Activated CD4-positive, alpha-beta memory T cell treated with anti-CD3 and anti-CD28 coated beads for 36 hours (primary cell): ENCODE measurements at regions not wholly inside any gene's neighbourhood (a gene's known extent, or its start where the extent isn't known, plus 50 kb on each side); places are given as distances from the start of the nearest gene placed in this dataset.
"Not testable (repeated sequence)": the region's sequence is repeated elsewhere in the genome, so short reads cannot be mapped to it uniquely, and the experiment has no call there.

ENCODE experiments used
- CTCF ChIA-PET: fragments of 350-600 bp; sonication (Branson Sonifier 250); formaldehyde crosslinking; loops from one replicate; lab custom pipeline; 2021; ENCODE audit warnings: antibody characterized with exemption, inconsistent platforms; lab: Charles Lee
- POLR2A ChIA-PET: fragments of 350-600 bp; sonication (Branson Sonifier 250); formaldehyde crosslinking; loops from one replicate; lab custom pipeline; 2021; ENCODE audit warnings: antibody characterized with exemption; lab: Charles Lee
- DNase-seq: peaks from one replicate; pipeline ENCODE4 v3.0.0-alpha.2; 2020
- H3K27ac Mint-ChIP-seq: one replicate; pipeline ENCODE4 v1.8.0; 2021; ENCODE audit warnings: mixed read lengths
- H3K27me3 Mint-ChIP-seq: one replicate; pipeline ENCODE4 v1.8.0; 2021; ENCODE audit warnings: mixed read lengths
- H3K36me3 Mint-ChIP-seq: one replicate; pipeline ENCODE4 v1.8.0; 2021; ENCODE audit warnings: mixed read lengths
- H3K4me1 Mint-ChIP-seq: one replicate; pipeline ENCODE4 v1.8.0; 2021; ENCODE audit warnings: low read depth, mixed read lengths
- H3K4me3 Mint-ChIP-seq: one replicate; pipeline ENCODE4 v1.8.0; 2021; ENCODE audit warnings: mild to moderate bottlenecking, mixed read lengths
- H3K9me3 Mint-ChIP-seq: one replicate; pipeline ENCODE4 v1.8.0; 2021; ENCODE audit warnings: mixed read lengths
- intact Hi-C: fragments of 100-400 bp; cut with micrococcal nuclease; formaldehyde crosslinking; loops from one replicate; pipeline ENCODE4 v1.15.1; 2023

DNA sequence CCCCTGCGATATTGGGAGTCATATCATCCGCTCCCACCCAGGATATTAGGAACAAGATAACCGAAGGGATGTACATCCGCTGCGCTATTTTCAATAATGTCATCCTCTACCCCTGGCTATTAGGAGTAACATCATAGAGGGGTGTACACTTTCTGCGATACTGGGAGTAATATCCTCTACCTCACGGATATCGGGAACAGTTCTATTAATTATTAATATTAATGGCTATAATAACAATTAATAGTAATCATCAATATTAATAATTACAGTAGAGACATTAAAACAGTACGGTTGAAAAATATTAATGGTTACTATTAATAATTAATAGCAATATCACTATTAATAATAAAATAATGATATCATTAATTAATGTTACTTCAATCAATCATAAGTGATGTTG is 90.1 kb downstream of the OTOP1 start:
- H3K27ac Mint-ChIP-seq, H3K4me3 Mint-ChIP-seq, POLR2A ChIA-PET, H3K9me3 Mint-ChIP-seq, CTCF ChIA-PET, intact Hi-C loops, H3K4me1 Mint-ChIP-seq, H3K36me3 Mint-ChIP-seq, H3K27me3 Mint-ChIP-seq, DNase-seq: not testable (repeated sequence)
